ENCODE measurements at regions not wholly inside any gene's neighbourhood (a gene's known extent, or its start where the extent isn't known, plus 50 kb on each side); places are given as distances from the start of the nearest gene placed in this dataset.
"Not testable (repeated sequence)": the region's sequence is repeated elsewhere in the genome, so short reads cannot be mapped to it uniquely, and the experiment has no call there.

DNA sequence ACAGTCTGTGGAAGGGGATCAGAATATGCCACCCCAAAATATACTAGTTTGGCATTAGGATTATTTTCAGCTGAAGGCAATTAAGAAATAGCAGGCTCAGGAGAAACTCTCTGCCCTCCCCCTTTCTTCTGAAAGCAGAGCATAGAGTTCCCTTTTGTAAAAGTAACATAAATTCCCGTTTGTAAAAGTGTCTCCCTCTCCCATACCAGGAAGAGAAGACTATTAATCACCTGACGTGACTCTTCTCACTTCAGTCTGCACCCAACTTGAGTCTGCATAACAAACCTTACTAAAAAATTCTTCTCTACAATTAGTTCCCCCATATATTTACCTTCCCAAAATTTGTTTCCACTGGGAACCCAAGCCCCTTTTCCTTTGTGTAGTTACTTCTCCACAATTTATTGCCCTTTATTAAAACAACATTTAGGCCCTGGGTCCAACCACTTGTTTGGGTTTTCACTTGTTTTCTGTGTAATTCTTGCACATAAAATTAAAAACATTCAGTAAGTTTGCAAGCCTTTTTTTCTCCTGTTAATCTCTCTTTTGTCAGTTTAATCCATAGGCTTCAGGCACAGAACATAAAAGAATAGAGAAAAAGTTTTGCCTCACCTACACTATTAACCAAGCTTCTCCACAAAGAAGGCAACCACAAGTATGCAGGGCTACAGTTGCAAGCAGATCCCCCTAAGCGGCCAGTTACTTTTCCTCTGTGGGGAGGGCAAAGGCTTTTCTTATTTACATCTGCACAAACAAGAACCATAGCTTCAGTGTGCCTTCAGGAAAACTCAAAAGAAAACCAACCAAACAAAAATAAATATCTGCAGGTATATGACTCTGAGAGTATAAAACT, 73.8 kb upstream of the EPCAM start:
- DNase-seq, result no peak

DNA sequence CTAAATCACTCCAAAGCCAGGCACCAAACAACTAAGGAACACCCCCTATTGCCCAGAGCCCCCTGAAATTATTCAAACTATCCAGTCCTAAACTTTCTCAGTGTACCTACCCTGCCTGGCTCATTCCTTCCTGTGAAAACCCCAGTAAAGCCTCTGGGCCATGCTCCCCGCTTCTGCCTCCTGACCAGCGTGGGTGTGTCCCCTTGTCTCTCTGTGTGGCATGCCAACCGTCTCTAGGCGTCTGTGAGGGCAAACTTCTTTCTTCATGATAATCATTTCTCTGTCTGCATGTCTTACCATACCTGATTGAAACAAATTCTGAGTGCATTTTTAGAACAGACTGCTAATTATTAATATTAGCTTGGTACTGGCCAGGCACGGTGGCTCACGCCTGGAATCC, 75.1 kb upstream of the EPCAM start:
- DNase-seq, result no peak

DNA sequence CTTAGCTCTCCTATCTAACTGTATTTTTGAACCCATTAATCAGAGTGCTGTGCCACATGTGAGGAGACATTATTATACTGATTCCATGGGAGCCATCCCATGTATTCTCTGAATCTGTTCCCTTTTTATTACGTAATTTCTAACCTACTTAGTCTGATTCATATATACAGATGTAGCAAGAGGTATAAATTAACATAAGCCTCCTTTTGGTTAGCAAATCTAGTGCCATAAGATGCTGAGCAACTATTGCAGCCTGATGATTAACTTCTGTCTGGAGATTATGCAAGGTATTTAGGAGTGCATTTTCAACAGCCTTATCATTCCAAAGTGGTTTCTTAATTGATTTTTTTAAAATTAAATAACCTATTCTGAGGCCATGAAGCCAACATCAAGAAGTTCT, 80.2 kb upstream of the EPCAM start:
- DNase-seq, result no peak

DNA sequence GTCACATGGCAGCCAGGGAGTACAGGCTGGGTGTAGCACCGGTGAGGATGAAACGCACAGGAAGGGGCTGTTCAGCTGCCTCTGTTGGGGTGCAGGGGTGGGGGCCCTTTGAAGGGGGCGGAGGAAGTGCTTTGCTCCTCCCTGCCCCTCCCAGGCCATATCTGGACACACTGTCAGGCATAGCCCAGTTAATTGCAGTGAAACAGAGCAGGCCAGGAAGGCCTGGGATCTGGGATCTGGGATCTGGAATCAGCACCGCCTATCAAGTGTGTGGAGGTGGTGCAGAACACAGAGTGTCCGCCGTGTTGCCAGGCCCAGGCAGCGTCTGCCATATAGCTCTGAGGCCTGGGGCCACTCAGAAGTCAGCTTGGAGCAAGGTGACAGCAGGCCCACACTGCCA, 85.5 kb upstream of the EPCAM start:
- no peak for DNase-seq

DNA sequence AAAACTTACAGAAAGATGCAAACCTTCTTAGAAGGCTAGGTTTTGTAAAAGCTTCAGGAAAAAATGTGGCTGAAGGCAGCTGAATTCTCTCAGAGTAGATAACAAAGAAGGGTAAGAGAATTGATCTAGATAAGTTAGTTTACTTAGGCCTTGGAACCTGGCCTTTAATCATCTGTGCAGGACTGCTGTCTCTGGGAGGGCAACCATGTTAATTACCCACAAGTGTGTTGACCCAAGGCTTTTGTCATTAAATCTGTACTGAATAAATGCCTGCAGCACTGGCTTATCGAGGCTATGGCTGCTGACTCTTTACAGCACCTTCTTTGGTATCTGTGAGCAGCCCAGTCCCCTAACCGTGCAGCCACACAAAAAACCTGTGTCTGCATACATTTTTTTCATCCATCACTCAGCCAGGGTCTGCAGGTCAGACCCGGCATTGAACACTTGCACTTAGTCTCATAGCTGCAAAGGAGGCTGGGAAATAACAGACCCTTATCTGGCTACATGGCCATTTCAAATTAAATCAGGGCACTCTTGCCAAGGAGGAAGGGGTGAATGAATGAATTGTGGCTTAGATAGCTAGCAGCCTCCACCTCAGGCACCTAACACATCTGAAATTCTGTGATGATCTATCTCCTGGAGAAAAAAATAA, 86.4 kb upstream of the EPCAM start:
- no peak for DNase-seq

DNA sequence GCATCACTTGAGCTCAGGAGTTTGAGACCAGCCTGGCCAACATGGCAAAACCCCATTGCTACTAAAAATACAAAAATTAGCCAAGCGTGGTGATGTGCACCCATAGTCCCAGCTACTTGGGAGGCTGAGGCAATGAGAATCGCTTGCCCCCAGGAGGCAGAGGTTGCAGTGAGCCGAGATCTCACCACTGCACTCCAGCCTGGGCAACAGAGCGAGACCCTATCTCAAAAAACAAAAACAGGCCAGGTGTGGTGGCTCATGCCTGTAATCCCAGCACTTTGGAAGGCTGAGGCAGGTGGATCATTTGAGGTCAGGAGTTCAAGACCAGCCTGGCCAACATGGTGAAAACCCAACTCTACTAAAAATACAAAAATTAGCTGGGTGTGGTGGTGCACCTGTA, 89.6 kb upstream of the EPCAM start:
- not testable (repeated sequence) for DNase-seq

DNA sequence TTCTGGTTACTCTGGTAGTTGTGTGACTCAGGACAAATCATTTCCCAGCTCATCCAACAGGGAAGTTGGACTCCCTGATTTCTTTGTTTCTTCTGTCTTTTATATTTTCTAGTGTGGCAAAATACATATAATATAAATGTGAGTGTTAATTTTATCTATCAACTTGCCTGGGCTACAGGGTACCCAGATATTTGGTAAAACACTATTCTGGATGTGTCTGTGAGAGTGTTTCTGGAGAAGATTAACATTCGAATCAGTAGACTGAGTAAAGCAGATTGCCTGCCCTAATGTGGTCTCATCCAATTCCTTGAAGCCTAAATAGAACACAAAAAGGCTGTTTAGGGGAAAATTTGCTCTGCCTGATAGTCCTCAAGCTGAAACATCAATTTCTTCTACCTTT, 91.1 kb upstream of the EPCAM start:
- DNase-seq, result no peak

DNA sequence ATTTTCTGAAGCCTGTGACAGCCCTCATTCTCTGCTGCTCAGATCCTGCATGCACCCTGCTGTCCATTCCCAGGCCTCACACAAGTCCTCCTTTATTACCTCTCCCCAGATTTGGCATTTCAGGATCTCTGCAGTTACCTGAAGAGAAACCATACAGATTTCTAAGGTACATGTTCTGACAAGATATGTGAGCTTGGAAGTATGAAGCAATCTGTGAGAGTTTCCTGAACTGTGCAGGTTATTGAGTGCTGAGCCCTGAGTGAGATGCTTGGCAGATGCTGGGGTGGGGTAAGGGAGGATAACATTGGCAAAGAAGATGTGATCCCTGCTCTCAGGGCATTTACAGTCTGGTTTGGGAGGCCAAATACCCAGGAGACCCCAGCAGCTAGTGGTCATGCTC, 91.9 kb upstream of the EPCAM start:
- no peak for DNase-seq

DNA sequence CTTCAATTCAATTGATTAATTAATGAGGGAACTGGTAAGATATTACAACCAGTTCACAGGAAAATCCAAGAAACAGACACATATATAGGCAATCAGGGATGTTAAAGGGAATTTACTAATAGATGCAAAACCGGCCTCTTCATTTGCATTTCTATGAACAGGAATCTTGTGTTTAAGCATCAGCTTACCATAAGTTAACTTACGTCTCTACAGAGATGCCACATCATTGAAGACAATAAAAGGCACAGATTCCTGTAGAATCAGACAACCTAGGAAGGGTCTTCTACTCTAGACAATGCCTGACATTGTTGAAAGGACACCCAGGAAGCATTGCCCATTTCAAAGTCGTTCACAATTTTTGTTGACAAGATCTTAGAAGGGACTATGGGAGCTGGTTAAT, 93.0 kb upstream of the EPCAM start:
- DNase-seq, result no peak

DNA sequence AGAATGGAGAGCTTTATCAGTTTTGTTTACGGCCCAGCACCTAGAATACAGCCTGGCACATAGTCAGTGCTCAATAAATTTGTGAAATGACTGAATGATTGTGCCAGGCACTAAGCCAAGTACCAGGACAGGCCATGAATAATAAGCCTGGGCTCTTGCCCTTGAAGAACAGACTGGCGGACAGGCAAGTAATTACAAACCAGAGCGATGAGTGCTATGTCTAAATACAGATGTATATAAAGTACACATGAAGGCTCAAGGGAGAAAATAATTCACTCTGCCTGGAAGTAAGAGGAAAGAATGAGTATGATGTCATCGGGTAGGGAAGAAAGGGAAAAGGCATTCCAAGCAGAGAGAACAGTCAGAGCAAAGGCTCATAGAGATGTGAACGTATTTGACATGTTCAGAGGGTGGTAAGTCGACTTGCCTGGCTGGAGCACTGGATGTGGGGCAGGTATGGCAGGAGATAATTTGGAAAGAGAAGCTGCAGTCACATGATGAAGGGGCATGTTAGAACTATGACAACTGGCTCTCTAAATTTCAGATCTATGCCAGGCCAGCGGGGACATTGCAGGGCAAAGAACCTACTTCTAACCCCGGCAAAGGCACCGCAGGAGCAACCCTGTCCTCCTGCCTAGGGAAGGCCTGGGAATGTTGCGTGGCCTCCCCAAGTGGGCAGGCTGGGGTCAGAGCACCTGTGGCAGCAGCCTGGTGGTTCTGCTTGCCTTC, 94.9 kb upstream of the EPCAM start:
- no peak for DNase-seq

DNA sequence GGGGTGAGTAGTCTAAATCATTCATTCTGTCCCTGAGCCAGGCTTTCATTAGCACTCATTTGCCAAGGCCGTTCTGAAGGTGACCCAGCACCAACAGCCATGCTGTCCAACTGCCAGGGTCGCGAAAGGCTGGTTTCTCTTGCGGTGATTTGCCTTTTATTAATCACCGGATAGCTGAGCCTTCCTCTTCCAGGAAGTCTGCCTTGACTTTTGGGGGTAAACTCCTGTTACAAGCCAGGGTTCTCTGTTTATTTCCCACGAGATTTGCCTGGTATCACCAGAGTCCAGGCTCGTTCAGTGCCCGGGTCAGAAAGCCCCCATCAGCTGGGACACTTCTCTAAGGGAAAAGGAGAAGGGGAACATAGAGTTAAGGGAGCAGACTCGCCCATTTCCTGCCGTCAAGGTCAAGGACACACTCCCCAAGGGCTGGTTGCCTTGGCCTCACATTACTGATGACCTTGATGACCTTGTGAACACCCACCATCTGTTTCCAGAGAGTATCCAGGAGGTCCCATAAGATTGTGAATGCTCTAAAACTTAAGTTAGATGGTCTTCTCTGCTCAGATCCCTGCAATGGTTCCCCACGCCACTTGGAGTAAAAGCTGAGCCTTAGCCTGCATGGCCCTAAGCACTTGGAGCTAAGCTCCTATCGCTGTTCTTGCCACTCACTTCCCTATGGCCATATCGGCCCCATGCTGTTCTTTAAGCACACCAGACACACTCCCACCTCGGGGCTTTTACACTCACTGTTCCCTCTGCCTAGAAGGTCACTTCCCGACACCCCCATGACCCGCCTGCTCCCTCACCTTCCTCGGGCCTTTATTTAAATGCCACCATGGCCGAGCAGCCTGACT, 96.0 kb upstream of the EPCAM start:
- no peak for DNase-seq

DNA sequence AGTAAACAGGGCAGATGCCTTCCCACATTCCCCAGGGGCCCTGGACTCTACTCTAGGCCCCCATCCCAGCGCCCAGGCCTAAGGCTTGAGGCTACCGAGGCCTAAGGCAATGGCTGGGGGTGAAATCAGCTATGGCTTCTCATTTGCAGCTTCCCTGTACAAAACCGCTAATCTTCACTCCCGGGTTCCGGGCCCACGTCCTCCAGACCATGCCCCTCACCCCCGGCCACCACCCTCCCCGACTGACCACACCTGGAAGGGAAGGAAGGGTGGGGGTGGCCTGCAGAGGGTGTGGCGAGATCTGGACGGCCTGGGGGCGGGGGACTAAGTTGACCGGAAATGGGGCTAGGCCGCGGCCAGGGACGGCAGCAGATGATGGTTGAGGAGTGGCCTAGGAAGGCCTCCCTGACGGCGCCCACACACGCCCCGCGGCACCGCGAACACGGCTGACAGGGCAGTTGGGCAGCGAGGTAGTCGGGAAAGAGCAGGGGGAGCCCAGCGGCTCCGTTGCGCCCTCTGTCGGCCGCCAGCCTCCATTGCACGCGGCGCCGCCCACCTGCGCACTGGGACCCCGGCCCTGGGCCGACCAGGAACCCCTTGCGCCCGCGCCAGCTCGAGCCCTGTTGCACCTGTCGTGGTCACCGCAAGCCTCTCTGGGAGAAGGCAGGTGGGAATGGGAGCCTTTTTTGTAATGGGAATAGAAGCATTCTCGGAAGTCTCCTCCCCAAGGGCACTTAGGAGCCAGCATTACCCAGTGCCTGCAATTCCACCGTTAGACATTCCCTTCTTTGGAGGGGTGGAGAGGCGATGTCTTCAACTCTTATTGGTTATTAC, 95.9 kb upstream of the CALM2 start:
- peak; percentile 49 for DNase-seq

DNA sequence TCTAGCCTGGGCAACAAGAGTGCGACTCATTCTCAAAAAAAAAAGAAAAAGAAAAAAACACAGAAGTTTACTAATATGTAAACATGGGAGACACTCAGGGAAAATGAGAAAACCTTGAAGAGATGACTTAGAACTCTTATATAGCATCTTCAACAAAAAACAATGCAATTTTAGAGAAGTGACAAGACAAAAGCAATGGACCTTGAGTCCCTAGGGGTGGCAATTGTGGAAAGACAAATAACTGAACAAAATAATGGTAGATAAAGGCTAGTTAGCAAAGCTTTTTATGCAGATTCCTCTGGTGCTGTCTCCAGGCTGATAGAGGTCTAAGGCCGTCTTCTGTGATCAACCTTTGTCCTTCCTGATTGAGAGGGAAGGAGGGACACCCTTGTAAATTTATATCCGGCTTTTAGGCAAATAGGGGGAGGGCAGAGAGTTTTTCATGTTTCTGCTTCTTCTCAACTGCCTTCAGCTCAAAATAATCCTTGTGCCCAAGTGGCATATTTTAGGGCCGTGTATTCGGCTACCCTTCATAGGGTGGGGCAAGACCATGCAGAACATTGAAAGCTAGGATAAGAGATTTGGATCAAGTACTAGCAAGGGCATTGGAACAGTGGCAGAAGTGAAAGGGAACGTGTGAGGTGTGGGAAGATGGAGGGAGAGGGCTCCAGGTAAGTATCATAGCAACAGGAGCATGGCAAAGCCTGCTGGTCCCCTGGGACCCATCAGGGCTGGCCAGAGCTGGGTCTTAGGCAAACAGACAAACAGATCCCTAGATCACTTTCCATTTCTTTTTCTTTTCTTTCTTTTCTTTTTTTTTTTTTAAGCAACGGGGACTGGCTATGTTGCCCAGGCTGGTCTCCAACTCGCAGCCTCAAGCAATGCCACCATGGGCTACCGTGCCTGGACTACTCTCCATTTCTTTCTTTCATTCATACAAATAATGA, 95.0 kb upstream of the CALM2 start:
- no peak for DNase-seq

DNA sequence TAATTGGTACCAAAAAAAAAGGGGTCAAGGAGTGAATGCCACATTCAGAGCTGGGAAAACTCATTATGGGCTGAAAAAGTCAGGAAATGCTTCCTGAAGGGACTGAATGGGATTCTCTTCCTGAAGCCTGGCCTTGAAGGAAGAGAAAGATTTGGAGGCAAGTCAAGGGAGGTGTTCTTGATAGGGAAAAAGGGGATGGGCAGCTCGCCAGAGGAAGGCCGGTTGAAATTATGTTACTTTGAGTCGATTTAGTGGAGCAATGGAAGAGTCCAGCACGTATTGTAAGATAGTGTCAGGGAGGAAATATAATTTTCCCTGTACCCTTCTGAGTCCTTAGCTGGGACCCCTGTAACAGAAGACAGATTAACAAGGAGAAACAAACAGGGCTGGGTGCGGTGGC, 94.1 kb upstream of the CALM2 start:
- no peak for DNase-seq

DNA sequence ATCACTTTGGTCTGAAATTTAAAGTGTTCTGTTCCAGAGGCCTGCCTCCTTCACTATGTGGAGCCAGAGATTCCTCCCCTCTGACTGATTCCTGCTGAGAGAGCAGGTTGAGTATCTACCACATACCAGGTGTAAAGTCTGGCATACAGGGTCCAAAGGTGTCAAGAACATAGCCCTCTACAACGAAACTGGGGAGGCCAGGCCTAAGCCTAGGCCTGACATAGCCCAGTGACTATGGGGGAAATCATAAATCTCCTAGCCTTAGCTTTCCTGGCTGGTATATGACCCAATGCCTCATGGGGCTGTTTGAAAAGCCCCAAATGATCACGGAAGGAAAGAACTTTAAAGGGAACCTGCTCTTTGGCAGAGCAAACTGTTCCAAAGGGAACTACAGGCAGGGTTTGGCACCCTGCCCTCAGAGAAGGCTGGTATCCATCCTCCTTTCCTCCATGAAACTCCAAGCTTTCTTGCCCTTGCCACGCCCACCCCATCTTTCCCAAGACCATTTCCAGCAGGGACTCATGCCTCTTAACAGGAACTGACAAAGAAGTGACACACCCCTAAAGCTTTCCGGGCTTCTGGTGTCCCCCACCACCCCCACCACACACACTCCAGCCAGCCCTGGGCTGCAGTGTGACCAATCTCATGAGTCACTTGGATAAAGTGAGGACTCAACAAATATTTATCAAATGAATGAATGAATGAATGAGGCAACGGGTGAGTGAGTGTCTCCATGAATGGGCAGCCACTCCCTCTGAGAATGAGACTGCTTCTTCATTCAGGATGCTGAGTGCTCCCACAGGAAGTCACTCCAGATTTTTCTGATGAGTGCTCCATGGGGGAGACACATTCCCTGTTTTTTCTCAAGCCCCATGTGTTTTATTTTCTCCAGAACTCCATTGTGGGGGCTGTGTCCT, 93.3 kb upstream of the CALM2 start:
- no peak for DNase-seq

DNA sequence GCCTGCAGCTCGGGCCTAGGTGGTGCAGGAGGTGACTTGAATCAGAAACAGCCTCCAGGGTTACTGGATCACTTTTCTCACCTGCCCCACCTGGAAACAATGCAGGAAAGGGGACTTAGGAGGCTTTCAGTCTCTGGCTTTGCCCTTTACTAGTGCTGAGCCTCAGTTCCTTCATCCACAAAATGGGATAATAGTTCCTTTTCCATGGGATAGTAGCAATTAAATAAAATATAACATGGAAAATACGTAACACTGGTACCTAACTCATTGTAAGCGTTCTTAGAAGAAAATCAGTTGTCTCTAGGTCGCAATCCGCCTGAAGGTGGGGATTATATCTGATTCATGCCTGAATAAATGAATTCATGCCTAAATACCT, 91.4 kb upstream of the CALM2 start:
- no peak for DNase-seq

DNA sequence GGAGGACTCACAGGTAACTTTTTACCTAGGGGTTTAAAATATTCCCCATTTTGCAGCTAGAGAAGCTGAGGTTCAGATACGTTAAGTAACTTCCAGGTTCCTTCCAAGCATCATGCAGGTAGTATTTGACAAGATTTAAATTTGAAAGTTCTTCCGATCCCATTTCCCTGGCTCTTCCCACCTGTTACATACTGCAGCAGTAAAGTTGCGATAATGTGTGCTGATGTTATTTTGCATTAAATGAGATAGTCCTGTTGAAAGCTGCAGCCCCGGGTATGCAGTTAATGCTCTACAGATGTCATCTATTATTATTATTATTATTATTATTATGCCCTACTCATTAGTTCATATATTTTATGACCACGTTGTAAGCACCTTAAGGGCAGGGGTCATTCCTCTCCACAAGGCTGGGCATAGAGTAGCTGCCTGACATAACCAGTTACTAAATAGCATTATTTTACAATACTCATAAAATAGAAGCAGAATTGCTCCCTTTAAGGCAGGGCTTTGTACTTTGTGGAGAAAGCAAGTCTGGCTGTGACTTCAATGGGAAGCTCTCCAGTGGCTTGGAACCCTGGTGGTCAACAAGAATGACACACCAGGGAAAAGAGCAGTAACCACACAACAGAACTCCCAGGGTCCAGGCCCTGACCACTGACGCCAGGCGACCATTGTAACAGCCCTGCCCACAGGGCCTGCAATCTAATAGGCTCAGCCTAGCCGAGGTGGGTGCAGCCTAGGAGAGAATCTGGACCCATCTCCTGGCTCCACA, 90.8 kb upstream of the CALM2 start:
- DNase-seq, result no peak

DNA sequence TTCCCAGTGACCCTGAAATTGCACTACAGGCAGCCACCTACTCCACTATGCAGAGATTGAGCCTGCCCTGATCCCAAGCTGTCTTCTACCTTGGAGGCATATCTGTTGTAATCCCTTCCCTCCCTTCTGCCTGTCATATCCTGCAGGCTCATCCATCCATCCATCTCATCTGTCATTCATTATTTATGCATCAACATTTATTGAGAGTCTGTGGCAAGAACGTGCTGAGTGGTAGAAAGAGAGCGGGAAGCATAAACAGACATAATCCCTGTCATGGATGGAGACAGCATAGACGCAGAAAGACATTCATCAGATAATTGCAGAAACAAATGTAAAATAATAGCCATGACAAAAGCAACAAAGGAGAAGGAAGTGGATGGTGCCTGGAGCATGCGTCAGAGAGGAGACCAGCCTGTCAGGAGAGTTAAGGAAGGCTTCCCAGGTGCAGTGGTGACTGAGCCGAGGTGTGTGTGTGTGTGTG, 89.5 kb upstream of the CALM2 start:
- DNase-seq, result no peak

DNA sequence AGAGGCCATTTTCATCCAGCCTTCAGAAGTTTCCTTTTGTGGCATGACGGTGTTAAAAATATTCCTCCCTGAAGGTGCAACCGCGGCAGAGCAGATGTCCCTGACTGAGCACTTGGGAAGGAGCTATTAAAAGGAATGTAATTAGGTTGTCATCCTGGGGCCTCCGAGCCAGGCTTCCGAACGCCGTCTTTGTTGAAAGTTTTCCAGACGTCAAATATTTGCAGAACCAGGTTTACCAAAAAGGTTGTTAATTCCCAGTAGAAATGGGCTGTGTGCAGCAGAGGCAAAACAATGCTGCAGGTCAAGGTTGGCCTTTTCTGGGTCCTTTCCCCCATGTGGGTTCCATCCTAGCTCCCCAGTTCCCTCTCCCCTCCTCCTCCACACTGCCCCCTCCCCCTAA, 88.8 kb upstream of the CALM2 start:
- DNase-seq, result no peak
